ENCODE measurements at regions not wholly inside any gene's neighbourhood (a gene's known extent, or its start where the extent isn't known, plus 50 kb on each side); places are given as distances from the start of the nearest gene placed in this dataset.

DNA sequence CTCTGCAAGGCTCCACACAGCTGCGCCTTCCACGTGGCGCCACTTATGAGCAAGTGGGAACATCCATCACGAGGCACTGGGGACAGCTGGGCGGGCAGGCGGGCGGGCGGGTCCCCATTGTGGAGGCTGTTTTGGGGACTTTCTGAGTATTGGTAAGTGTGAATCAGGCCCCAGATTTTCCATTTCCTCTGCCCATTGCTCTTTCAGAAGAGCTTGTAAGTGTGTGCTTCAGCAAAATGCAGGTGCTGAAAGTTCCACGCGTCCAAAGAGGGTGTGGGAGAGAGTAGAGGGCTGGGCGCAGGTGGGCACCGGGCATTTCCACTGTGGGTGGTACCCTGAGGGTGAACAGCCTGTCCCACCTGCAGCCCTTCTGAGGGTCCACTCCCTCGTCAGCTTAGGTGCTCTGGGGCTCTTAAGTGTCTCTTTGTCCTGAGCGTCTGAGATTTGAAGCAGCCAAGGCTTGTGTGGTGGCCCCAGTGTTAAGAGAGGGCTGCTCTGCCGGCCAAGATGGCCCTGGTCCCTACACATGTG, 177.1 kb downstream of the RPLP1 start:
- Histone ChIP-seq H3K27ac (no peak overlapping the region), H3K27me3 (ENCODE audit: low read depth) (no peaks in the 10 kb centered on the region), H3K4me1 (peaks cover 5% of the 10 kb centered on the region), H3K36me3 (no peaks in the 10 kb centered on the region), H3K4me3 (no peak overlapping the region), H3K9me3 (no peaks in the 10 kb centered on the region)
- intact Hi-C loops (cut with DNase I): no loop called here
- DNase-seq (no peak), ATAC-seq (no peak)
- TF ChIP-seq, protein P1, sequence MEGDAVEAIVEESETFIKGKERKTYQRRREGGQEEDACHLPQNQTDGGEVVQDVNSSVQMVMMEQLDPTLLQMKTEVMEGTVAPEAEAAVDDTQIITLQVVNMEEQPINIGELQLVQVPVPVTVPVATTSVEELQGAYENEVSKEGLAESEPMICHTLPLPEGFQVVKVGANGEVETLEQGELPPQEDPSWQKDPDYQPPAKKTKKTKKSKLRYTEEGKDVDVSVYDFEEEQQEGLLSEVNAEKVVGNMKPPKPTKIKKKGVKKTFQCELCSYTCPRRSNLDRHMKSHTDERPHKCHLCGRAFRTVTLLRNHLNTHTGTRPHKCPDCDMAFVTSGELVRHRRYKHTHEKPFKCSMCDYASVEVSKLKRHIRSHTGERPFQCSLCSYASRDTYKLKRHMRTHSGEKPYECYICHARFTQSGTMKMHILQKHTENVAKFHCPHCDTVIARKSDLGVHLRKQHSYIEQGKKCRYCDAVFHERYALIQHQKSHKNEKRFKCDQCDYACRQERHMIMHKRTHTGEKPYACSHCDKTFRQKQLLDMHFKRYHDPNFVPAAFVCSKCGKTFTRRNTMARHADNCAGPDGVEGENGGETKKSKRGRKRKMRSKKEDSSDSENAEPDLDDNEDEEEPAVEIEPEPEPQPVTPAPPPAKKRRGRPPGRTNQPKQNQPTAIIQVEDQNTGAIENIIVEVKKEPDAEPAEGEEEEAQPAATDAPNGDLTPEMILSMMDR (IDR thresholded peaks at IDR 0.05): no peak

DNA sequence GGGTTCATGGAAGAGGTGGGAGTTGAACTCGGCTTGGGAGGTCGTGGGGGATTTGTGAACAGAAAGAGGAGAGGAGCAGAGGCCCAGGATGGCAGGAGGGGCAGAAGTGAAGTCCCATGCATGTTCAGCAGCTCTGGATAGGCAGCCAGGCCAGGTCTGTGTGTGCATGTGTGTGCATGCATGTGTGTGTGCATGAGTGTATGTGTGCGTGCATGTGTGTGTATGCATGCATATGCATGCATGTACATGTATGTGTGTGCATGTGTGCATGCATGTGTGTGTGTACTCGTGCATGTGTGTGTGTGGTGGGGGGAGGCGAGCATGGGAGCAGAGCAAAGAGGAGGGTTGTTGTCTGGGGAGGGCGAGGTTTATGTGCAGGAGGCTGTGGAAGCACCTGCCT, 178.4 kb downstream of the RPLP1 start:
- H3K4me1 ChIP-seq: peaks cover 5% of the 10 kb centered on the region
- no peak for DNase-seq
- no peaks in the 10 kb centered on the region for H3K36me3 ChIP-seq
- no peaks in the 10 kb centered on the region for H3K9me3 ChIP-seq
- H3K27ac ChIP-seq: no peak overlapping the region
- no peak overlapping the region for H3K4me3 ChIP-seq
- no peaks in the 10 kb centered on the region for H3K27me3 ChIP-seq (ENCODE audit: low read depth)
- ATAC-seq: no peak
- intact Hi-C loops (cut with DNase I): no loop called here
- TF ChIP-seq, protein P1 (IDR thresholded peaks at IDR 0.05): no peak

DNA sequence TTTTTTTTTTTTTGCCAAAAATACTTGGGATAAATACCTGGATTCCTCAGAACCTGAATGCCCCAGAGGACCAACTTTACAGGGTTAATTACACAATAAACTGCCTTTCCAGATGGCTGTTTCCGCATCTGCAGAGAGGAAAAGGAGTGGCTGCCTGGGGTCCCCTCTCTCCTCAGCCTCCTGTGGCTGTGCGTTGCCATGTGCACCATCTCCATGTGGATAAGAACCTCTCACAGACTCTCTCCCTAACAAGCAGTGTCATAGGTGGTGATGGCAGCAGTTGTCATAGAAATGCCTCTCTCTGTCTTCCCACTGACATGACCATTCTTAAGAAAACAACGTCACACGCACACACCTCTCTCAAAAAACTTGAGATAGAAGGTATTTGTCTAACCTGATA, 179.4 kb downstream of the RPLP1 start:
- ATAC-seq (no peak), DNase-seq (no peak)
- intact Hi-C loops (cut with DNase I): no loop called here
- Histone ChIP-seq H3K27ac (no peak overlapping the region), H3K4me1 (peaks cover 5% of the 10 kb centered on the region), H3K27me3 (ENCODE audit: low read depth) (no peaks in the 10 kb centered on the region), H3K36me3 (no peaks in the 10 kb centered on the region), H3K4me3 (no peak overlapping the region), H3K9me3 (no peaks in the 10 kb centered on the region)
- TF ChIP-seq, protein P1 (IDR thresholded peaks at IDR 0.05): no peak

DNA sequence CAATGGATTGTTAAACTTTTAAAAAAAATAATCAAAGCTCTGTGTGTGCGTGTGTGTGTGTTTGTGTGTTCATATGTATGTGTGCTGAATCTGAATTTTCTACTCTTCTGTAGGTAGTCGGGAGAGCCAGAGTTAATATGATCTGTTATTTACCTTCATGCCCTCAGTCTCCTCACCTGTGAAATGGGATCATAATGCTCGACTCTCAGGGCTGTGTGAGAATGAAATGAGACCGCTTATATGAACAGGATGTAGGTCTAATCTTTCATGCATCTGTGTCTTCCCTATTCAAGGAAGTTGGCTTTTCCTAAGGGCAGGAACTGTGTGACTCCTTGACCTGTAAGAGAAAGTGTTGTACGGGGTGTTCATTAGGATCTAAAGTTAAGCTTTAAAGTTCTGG, 182.2 kb downstream of the RPLP1 start:
- DNase-seq (no peak), ATAC-seq (no peak)
- TF ChIP-seq, protein P1 (IDR thresholded peaks at IDR 0.05): no peak
- Histone ChIP-seq H3K27ac (no peak overlapping the region), H3K27me3 (ENCODE audit: low read depth) (no peaks in the 10 kb centered on the region), H3K9me3 (no peaks in the 10 kb centered on the region), H3K36me3 (no peaks in the 10 kb centered on the region), H3K4me3 (no peak overlapping the region), H3K4me1 (no peaks in the 10 kb centered on the region)
- intact Hi-C loops (cut with DNase I): no loop called here

DNA sequence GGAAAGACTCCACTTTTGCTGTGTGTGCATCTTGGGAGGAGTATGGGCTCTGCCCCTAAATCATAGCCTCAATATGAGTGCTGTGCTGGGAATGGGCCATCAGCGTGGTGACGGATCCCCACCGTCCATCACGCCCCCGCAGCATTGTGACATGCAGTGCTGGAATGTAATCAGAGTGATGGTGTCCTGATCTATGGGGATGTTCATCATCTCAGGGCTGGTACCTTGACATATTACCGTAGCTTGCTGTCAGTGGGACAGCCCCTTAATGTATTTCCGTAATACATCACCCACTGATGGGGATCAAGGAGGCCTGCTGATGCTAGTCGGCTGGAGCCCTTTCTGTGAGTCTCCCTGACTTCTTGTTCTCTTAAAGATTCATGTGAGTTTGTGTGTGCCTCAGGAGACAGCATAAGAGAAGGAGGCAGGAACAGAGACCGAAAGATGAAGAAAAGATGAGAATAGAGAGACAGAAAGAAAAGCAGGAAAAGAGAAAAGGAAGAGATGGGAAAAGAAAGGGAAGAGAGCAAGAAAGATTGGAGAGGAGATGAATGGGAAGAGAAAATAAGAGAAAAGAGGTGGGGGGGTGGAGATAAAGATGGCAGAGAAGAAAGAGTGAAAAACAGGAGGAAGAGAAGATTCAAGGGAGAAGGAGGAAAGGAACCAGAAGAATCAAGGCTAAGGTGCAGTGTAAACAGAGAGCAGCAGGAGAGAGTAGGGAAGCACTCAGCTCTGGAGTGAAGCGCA, 183.7 kb downstream of the RPLP1 start:
- intact Hi-C loops (cut with DNase I): no loop called here
- TF ChIP-seq, protein P1 (IDR thresholded peaks at IDR 0.05): no peak
- Histone ChIP-seq H3K36me3 (no peaks in the 10 kb centered on the region), H3K4me3 (no peak overlapping the region), H3K27me3 (ENCODE audit: low read depth) (no peaks in the 10 kb centered on the region), H3K4me1 (no peaks in the 10 kb centered on the region), H3K27ac (no peak overlapping the region), H3K9me3 (peaks cover 10% of the 10 kb centered on the region)
- DNase-seq: no peak
- no peak for ATAC-seq
